ENCODE measurements at regions not wholly inside any gene's neighbourhood (a gene's known extent, or its start where the extent isn't known, plus 50 kb on each side); places are given as distances from the start of the nearest gene placed in this dataset.

GRCh38 chr13:90142251-90142650 is 1205.2 kb upstream of the MIR17HG start:
- H3K4me1 ChIP-seq (ENCODE audit: control insufficient read depth in 1 of 2, insufficient read depth in 2 of 2, low read length in 2 of 2) = no peaks in the 10 kb centered on the region
- H3K4me3 ChIP-seq (ENCODE audit: low read depth in 1 of 2, low read length in 2 of 2) = no peak overlapping the region
- H3K27ac ChIP-seq (ENCODE audit: low read depth, low read length) = no peak overlapping the region
- H3K27me3 ChIP-seq (ENCODE audit: control insufficient read depth in 1 of 2, insufficient read depth in 2 of 2, low read length in 2 of 2) = no peaks in the 10 kb centered on the region
- no peaks in the 10 kb centered on the region for H3K9me3 ChIP-seq (ENCODE audit: control insufficient read depth in 1 of 2, low read length in 2 of 2)
- H3K9ac ChIP-seq (ENCODE audit: low read depth in 1 of 2, low read length in 2 of 2) = no peak overlapping the region
- H3K36me3 ChIP-seq (ENCODE audit: control insufficient read depth in 1 of 2, insufficient read depth in 2 of 2, low read length in 2 of 2) = no peaks in the 10 kb centered on the region

DNA sequence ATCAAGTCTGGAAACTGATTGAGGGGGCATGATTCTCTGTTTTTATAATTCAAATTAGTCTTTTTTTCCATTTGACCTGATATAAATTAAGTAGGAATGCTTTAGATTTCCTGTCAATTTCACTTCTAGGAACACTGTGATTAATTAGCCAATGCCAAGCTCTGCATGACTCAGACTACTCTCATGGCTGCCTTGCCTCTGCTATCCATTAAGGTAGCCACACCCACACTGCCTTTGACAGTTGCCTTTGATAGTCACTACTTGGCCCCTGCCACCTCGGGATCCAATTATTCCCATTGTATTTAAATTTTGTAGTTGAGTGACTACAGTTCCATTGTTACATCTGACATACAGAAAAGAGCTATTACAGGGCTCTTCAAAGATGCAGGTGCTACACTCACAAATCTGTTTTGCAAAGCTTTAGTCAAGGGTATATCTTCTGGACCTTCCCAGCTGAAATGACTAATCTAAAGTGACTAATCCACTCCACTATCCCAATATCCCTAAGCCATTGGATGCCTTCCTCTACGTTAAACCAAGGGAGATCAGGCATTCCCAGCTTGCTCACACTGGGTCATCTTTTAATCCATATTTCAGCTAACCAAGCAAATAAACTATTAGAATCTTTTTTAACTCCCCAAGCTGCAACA is 1193.1 kb upstream of the MIR17HG start:
- no peak overlapping the region for H3K9ac ChIP-seq (ENCODE audit: low read depth in 1 of 2, low read length in 2 of 2)
- H3K4me1 ChIP-seq (ENCODE audit: control insufficient read depth in 1 of 2, insufficient read depth in 2 of 2, low read length in 2 of 2) = no peaks in the 10 kb centered on the region
- H3K4me3 ChIP-seq (ENCODE audit: low read depth in 1 of 2, low read length in 2 of 2) = no peak overlapping the region
- H3K9me3 ChIP-seq (ENCODE audit: control insufficient read depth in 1 of 2, low read length in 2 of 2) = no peaks in the 10 kb centered on the region
- H3K36me3 ChIP-seq (ENCODE audit: control insufficient read depth in 1 of 2, insufficient read depth in 2 of 2, low read length in 2 of 2) = no peaks in the 10 kb centered on the region
- no peak overlapping the region for H3K27ac ChIP-seq (ENCODE audit: low read depth, low read length)
- no peaks in the 10 kb centered on the region for H3K27me3 ChIP-seq (ENCODE audit: control insufficient read depth in 1 of 2, insufficient read depth in 2 of 2, low read length in 2 of 2)

DNA sequence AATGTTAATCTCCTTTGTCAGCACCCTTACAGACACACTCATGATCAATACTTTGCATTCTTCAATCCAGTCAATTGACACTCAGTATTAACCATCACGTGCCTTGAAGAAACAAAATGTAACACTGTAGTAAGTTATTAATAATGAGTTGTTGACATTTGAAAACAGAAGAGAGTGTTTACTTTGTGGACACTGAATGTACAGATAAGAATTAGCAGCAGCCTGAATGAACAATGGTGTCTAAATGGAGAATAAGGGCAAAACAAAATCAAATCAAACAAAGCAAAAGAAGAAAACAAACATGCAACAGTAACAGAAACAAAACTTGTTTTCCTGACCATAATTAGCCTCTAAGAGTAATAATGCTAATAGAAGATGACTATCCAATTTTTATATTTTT is 1191.1 kb upstream of the MIR17HG start:
- Histone ChIP-seq H3K27me3 (ENCODE audit: control insufficient read depth in 1 of 2, insufficient read depth in 2 of 2, low read length in 2 of 2) (no peaks in the 10 kb centered on the region), H3K36me3 (ENCODE audit: control insufficient read depth in 1 of 2, insufficient read depth in 2 of 2, low read length in 2 of 2) (no peaks in the 10 kb centered on the region), H3K9ac (ENCODE audit: low read depth in 1 of 2, low read length in 2 of 2) (no peak overlapping the region), H3K4me1 (ENCODE audit: control insufficient read depth in 1 of 2, insufficient read depth in 2 of 2, low read length in 2 of 2) (no peaks in the 10 kb centered on the region), H3K4me3 (ENCODE audit: low read depth in 1 of 2, low read length in 2 of 2) (no peak overlapping the region), H3K9me3 (ENCODE audit: control insufficient read depth in 1 of 2, low read length in 2 of 2) (no peaks in the 10 kb centered on the region), H3K27ac (ENCODE audit: low read depth, low read length) (no peak overlapping the region)

DNA sequence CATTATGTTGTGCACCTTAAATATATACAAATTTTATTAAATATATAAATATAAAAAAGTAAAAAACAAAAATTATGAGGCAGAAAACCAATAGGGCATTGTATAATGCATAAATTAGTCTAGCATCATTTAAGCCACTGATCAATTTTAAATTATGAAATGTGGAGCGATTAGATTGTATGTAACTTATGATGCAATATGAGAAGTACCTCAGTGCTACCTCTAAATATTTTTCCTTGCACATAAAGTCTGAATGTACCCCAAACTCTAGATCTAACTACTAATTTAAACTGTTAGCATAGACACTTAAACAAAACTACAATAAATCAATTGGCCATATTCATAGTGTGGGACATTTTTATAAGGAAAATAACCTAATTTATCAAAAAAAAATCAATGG is 1178.5 kb upstream of the MIR17HG start:
- Histone ChIP-seq H3K36me3 (ENCODE audit: control insufficient read depth in 1 of 2, insufficient read depth in 2 of 2, low read length in 2 of 2) (no peaks in the 10 kb centered on the region), H3K4me1 (ENCODE audit: control insufficient read depth in 1 of 2, insufficient read depth in 2 of 2, low read length in 2 of 2) (no peaks in the 10 kb centered on the region), H3K27ac (ENCODE audit: low read depth, low read length) (no peak overlapping the region), H3K27me3 (ENCODE audit: control insufficient read depth in 1 of 2, insufficient read depth in 2 of 2, low read length in 2 of 2) (no peaks in the 10 kb centered on the region), H3K9me3 (ENCODE audit: control insufficient read depth in 1 of 2, low read length in 2 of 2) (no peaks in the 10 kb centered on the region), H3K9ac (ENCODE audit: low read depth in 1 of 2, low read length in 2 of 2) (no peak overlapping the region), H3K4me3 (ENCODE audit: low read depth in 1 of 2, low read length in 2 of 2) (no peak overlapping the region)

- no peaks in the 10 kb centered on the region for H3K4me1 ChIP-seq (ENCODE audit: control insufficient read depth in 1 of 2, insufficient read depth in 2 of 2, low read length in 2 of 2)
- no peaks in the 10 kb centered on the region for H3K36me3 ChIP-seq (ENCODE audit: control insufficient read depth in 1 of 2, insufficient read depth in 2 of 2, low read length in 2 of 2)
- no peaks in the 10 kb centered on the region for H3K9me3 ChIP-seq (ENCODE audit: control insufficient read depth in 1 of 2, low read length in 2 of 2)
- no peak overlapping the region for H3K4me3 ChIP-seq (ENCODE audit: low read depth in 1 of 2, low read length in 2 of 2)
- H3K27me3 ChIP-seq (ENCODE audit: control insufficient read depth in 1 of 2, insufficient read depth in 2 of 2, low read length in 2 of 2) = no peaks in the 10 kb centered on the region
- no peak overlapping the region for H3K9ac ChIP-seq (ENCODE audit: low read depth in 1 of 2, low read length in 2 of 2)
- no peak overlapping the region for H3K27ac ChIP-seq (ENCODE audit: low read depth, low read length)
Measured at GRCh38 chr13:90170208-90170607, 1177.3 kb upstream of the MIR17HG start.

GRCh38 chr13:90171649-90172048 is 1175.8 kb upstream of the MIR17HG start:
- H3K27ac ChIP-seq (ENCODE audit: low read depth, low read length) = no peak overlapping the region
- no peak overlapping the region for H3K4me3 ChIP-seq (ENCODE audit: low read depth in 1 of 2, low read length in 2 of 2)
- H3K27me3 ChIP-seq (ENCODE audit: control insufficient read depth in 1 of 2, insufficient read depth in 2 of 2, low read length in 2 of 2) = no peaks in the 10 kb centered on the region
- no peaks in the 10 kb centered on the region for H3K9me3 ChIP-seq (ENCODE audit: control insufficient read depth in 1 of 2, low read length in 2 of 2)
- H3K36me3 ChIP-seq (ENCODE audit: control insufficient read depth in 1 of 2, insufficient read depth in 2 of 2, low read length in 2 of 2) = no peaks in the 10 kb centered on the region
- no peaks in the 10 kb centered on the region for H3K4me1 ChIP-seq (ENCODE audit: control insufficient read depth in 1 of 2, insufficient read depth in 2 of 2, low read length in 2 of 2)
- no peak overlapping the region for H3K9ac ChIP-seq (ENCODE audit: low read depth in 1 of 2, low read length in 2 of 2)

DNA sequence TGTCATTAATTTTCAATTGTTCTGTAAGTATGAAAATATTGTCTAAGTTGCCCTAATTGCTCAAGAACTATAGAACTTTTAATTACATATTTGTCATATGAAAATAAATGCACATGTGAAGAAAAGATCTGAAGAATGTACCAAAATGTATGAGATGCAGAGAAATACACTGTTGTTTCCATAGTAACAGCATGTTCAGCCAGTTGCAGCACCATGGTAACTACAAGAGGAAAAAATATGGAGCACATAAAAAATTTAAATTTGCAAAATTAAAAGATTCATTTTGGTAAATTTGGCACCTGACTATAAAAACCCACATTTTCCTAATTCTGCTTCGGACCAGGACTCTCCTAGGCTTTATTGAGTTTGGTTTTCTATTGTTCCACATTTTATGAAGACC is 1170.0 kb upstream of the MIR17HG start:
- H3K27me3 ChIP-seq (ENCODE audit: control insufficient read depth in 1 of 2, insufficient read depth in 2 of 2, low read length in 2 of 2) = no peaks in the 10 kb centered on the region
- H3K36me3 ChIP-seq (ENCODE audit: control insufficient read depth in 1 of 2, insufficient read depth in 2 of 2, low read length in 2 of 2) = no peaks in the 10 kb centered on the region
- H3K9ac ChIP-seq (ENCODE audit: low read depth in 1 of 2, low read length in 2 of 2) = no peak overlapping the region
- H3K9me3 ChIP-seq (ENCODE audit: control insufficient read depth in 1 of 2, low read length in 2 of 2) = no peaks in the 10 kb centered on the region
- H3K4me1 ChIP-seq (ENCODE audit: control insufficient read depth in 1 of 2, insufficient read depth in 2 of 2, low read length in 2 of 2) = no peaks in the 10 kb centered on the region
- no peak overlapping the region for H3K4me3 ChIP-seq (ENCODE audit: low read depth in 1 of 2, low read length in 2 of 2)
- no peak overlapping the region for H3K27ac ChIP-seq (ENCODE audit: low read depth, low read length)

GRCh38 chr13:90184355-90184754 is 1163.1 kb upstream of the MIR17HG start:
- Histone ChIP-seq H3K9ac (ENCODE audit: low read depth in 1 of 2, low read length in 2 of 2) (no peak overlapping the region), H3K36me3 (ENCODE audit: control insufficient read depth in 1 of 2, insufficient read depth in 2 of 2, low read length in 2 of 2) (no peaks in the 10 kb centered on the region), H3K4me3 (ENCODE audit: low read depth in 1 of 2, low read length in 2 of 2) (no peak overlapping the region), H3K4me1 (ENCODE audit: control insufficient read depth in 1 of 2, insufficient read depth in 2 of 2, low read length in 2 of 2) (peaks cover 0 to 4% of the 10 kb centered on the region in 2 donors), H3K27me3 (ENCODE audit: control insufficient read depth in 1 of 2, insufficient read depth in 2 of 2, low read length in 2 of 2) (no peaks in the 10 kb centered on the region), H3K9me3 (ENCODE audit: control insufficient read depth in 1 of 2, low read length in 2 of 2) (no peaks in the 10 kb centered on the region), H3K27ac (ENCODE audit: low read depth, low read length) (no peak overlapping the region)

DNA sequence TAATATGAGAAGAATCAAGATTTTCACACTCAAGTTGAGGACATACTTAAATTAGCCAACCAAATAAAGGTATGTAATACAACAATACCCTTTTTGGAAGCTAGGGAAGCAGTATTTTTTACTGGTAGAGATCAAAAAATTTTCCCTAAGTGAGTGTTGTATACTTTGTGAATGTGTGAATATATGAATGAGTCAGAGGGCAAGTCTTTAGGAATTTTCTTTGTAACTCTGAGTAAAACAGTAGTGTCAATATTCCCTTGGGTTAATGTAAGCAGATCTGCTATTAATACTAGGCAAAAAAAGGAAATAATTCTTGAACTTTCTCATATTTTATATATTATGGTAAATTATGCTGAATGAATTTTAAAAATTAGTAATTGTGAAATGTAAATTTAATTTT is 1161.8 kb upstream of the MIR17HG start:
- Histone ChIP-seq H3K9ac (ENCODE audit: low read depth in 1 of 2, low read length in 2 of 2) (no peak overlapping the region), H3K36me3 (ENCODE audit: control insufficient read depth in 1 of 2, insufficient read depth in 2 of 2, low read length in 2 of 2) (no peaks in the 10 kb centered on the region), H3K4me3 (ENCODE audit: low read depth in 1 of 2, low read length in 2 of 2) (no peak overlapping the region), H3K9me3 (ENCODE audit: control insufficient read depth in 1 of 2, low read length in 2 of 2) (no peaks in the 10 kb centered on the region), H3K27me3 (ENCODE audit: control insufficient read depth in 1 of 2, insufficient read depth in 2 of 2, low read length in 2 of 2) (no peaks in the 10 kb centered on the region), H3K4me1 (ENCODE audit: control insufficient read depth in 1 of 2, insufficient read depth in 2 of 2, low read length in 2 of 2) (peaks cover 0 to 4% of the 10 kb centered on the region in 2 donors), H3K27ac (ENCODE audit: low read depth, low read length) (no peak overlapping the region)

GRCh38 chr13:90187478-90188350 is 1159.8 kb upstream of the MIR17HG start:
- H3K4me3 ChIP-seq (ENCODE audit: low read depth in 1 of 2, low read length in 2 of 2) = no peak overlapping the region
- H3K4me1 ChIP-seq (ENCODE audit: control insufficient read depth in 1 of 2, insufficient read depth in 2 of 2, low read length in 2 of 2) = peaks cover 0 to 4% of the 10 kb centered on the region in 2 donors
- no peak overlapping the region for H3K9ac ChIP-seq (ENCODE audit: low read depth in 1 of 2, low read length in 2 of 2)
- H3K36me3 ChIP-seq (ENCODE audit: control insufficient read depth in 1 of 2, insufficient read depth in 2 of 2, low read length in 2 of 2) = no peaks in the 10 kb centered on the region
- H3K9me3 ChIP-seq (ENCODE audit: control insufficient read depth in 1 of 2, low read length in 2 of 2) = no peaks in the 10 kb centered on the region
- no peak overlapping the region for H3K27ac ChIP-seq (ENCODE audit: low read depth, low read length)
- H3K27me3 ChIP-seq (ENCODE audit: control insufficient read depth in 1 of 2, insufficient read depth in 2 of 2, low read length in 2 of 2) = no peaks in the 10 kb centered on the region
